MM.1S (cell line): ENCODE measurements at regions not wholly inside any gene's neighbourhood (a gene's known extent, or its start where the extent isn't known, plus 50 kb on each side); places are given as distances from the start of the nearest gene placed in this dataset.

Source experiments
- EZH2 ChIP-seq: fragments of 300-600 bp; sonication (generic); optimal IDR thresholded peaks from 2 replicates; pipeline ENCODE3; 2017; ENCODE audit warnings: low read depth, mild to moderate bottlenecking, antibody characterized with exemption, low read length, mixed read lengths
- EZH2phosphoT487 ChIP-seq: fragments of 300-600 bp; sonication (generic); IDR thresholded peaks from 2 replicates; pipeline ENCODE4 v1.6.1; 2018; ENCODE audit warnings: antibody characterized with exemption, low read length
- TF ChIP-seq, protein P1 (sequence below): fragments of 300-600 bp; sonication (generic); IDR thresholded peaks from 2 replicates; pipeline ENCODE4 v1.5.1; 2016; ENCODE audit warnings: antibody characterized with exemption, low read length, mixed read lengths

GRCh38 chr4:35912174-35912573, 332.1 kb downstream of the ARAP2 start:
- TF ChIP-seq, protein P1, sequence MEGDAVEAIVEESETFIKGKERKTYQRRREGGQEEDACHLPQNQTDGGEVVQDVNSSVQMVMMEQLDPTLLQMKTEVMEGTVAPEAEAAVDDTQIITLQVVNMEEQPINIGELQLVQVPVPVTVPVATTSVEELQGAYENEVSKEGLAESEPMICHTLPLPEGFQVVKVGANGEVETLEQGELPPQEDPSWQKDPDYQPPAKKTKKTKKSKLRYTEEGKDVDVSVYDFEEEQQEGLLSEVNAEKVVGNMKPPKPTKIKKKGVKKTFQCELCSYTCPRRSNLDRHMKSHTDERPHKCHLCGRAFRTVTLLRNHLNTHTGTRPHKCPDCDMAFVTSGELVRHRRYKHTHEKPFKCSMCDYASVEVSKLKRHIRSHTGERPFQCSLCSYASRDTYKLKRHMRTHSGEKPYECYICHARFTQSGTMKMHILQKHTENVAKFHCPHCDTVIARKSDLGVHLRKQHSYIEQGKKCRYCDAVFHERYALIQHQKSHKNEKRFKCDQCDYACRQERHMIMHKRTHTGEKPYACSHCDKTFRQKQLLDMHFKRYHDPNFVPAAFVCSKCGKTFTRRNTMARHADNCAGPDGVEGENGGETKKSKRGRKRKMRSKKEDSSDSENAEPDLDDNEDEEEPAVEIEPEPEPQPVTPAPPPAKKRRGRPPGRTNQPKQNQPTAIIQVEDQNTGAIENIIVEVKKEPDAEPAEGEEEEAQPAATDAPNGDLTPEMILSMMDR, result no peak
- TF ChIP-seq EZH2 (no peak), EZH2phosphoT487 (no peak)
